ENCODE measurements at regions not wholly inside any gene's neighbourhood (a gene's known extent, or its start where the extent isn't known, plus 50 kb on each side); places are given as distances from the start of the nearest gene placed in this dataset.

GRCh38 chr3:106773795-106774194, 603.4 kb upstream of the CCDC54 start:
- no peaks in the 10 kb centered on the region for H3K36me3 ChIP-seq (replicated peaks in 1 of 2; ENCODE audit: control insufficient read depth in 1 of 2, insufficient read depth in 2 of 2, low read length in 1 of 2)
- 75% methylated on average over 1 of the region's 1 CpG for WGBS (ENCODE audit: low lambda C conversion rate)
- no peaks in the 10 kb centered on the region for H3K27me3 ChIP-seq (ENCODE audit: insufficient read depth)
- no peak overlapping the region for H3K27ac ChIP-seq (ENCODE audit: low read depth in 2 of 2, low read length in 1 of 2)
- DNase-seq, result no peak
- H3K4me1 ChIP-seq (ENCODE audit: control insufficient read depth in 1 of 2, insufficient read depth in 2 of 2, low read depth in 1 of 2, low read length in 1 of 2), result peaks cover 0 to 4% of the 10 kb centered on the region in 2 experiments; a peak in 2 of 4 replicates
- ChIA-PET CTCF (no interaction called here), POLR2A (no interaction called here)
- H3K4me2 ChIP-seq, result no peak overlapping the region
- no peaks in the 10 kb centered on the region for H3K79me2 ChIP-seq (ENCODE audit: insufficient read depth)
- no peaks in the 10 kb centered on the region for H3K9me3 ChIP-seq
- H3K9ac ChIP-seq, result no peak overlapping the region
- TF ChIP-seq RCOR1 (IDR thresholded peaks at IDR 0.05; ENCODE audit: low read length), result no peak
- TF ChIP-seq ELF1 (IDR thresholded peaks at IDR 0.05), result no peak
- no peak for TF ChIP-seq SIN3A (IDR thresholded peaks at IDR 0.05; ENCODE audit: borderline replicate concordance, low read depth, low read length)
- TF ChIP-seq RFX5 (IDR thresholded peaks at IDR 0.05; ENCODE audit: low read length), result no peak
- no peak for TF ChIP-seq MEF2A (IDR thresholded peaks at IDR 0.05; ENCODE audit: borderline replicate concordance, low read depth)
- TF ChIP-seq RAD21 (IDR thresholded peaks at IDR 0.05; ENCODE audit: low read length), result no peak
- no peak for TF ChIP-seq JUND (IDR thresholded peaks at IDR 0.05)
- no peak for TF ChIP-seq YY1 (IDR thresholded peaks at IDR 0.05; ENCODE audit: low read depth)
- no peak for TF ChIP-seq RXRA (IDR thresholded peaks at IDR 0.05; ENCODE audit: borderline replicate concordance, low read depth)
- no peak for TF ChIP-seq GABPA (IDR thresholded peaks at IDR 0.05; ENCODE audit: low read depth)
- TF ChIP-seq USF2 (IDR thresholded peaks at IDR 0.05; ENCODE audit: borderline replicate concordance, low read depth, low read length), result no peak
- no peak for TF ChIP-seq FOXM1 (IDR thresholded peaks at IDR 0.05; ENCODE audit: low read depth)
- no peak for TF ChIP-seq FOSL2 (IDR thresholded peaks at IDR 0.05; ENCODE audit: borderline replicate concordance, low read depth)
- TF ChIP-seq PBX3 (IDR thresholded peaks at IDR 0.05), result no peak
- TF ChIP-seq SMC3 (IDR thresholded peaks at IDR 0.05; ENCODE audit: low read depth, low read length), result no peak
- no peak for TF ChIP-seq EZH2phosphoT487 (IDR thresholded peaks at IDR 0.05; ENCODE audit: borderline replicate concordance, low read depth)
- no peak for TF ChIP-seq EP300 (IDR thresholded peaks at IDR 0.05; ENCODE audit: borderline replicate concordance in 1 of 2, low read depth in 1 of 2, low read length in 1 of 2)
- no peak for TF ChIP-seq ZBTB33 (IDR thresholded peaks at IDR 0.05; ENCODE audit: borderline replicate concordance, low read depth)
- TF ChIP-seq POLR2AphosphoS5 (IDR thresholded peaks at IDR 0.05; ENCODE audit: low read depth, low read length), result no peak
- no peak for TF ChIP-seq IRF3 (IDR thresholded peaks at IDR 0.05; ENCODE audit: low read depth, low read length)
- no peak overlapping the region for H3K4me3 ChIP-seq (ENCODE audit: low read depth in 2 of 2, low read length in 1 of 2)
- H3K9me2 ChIP-seq, result no peaks in the 10 kb centered on the region
- no peak overlapping the region for H2AFZ ChIP-seq (ENCODE audit: low read depth)
- no peaks in the 10 kb centered on the region for H4K20me1 ChIP-seq (ENCODE audit: insufficient read depth)
- H3F3A ChIP-seq (replicated peaks; ENCODE audit: insufficient read depth), result no peaks in the 10 kb centered on the region

All from SK-N-SH (cell line).